Natural killer cell (primary cell): ENCODE measurements at regions not wholly inside any gene's neighbourhood (a gene's known extent, or its start where the extent isn't known, plus 50 kb on each side); places are given as distances from the start of the nearest gene placed in this dataset.

Source experiments
- ATAC-seq, 3 donors: fragments of 150-1000 bp in 2 of 3; fragments of 200-7000 bp in 1 of 3; cut with Tn5 transposase; 1 replicate in 1 of 3; 2 replicates in 2 of 3; pipeline ENCODE4 v1.10.0; 2021; ENCODE audit warnings: mild to moderate bottlenecking in 2 of 3, moderate library complexity in 2 of 3
- DNase-seq, 2 donors: peaks; one replicate each; pipeline versions ENCODE4 v3.0.0 to v3.0.0-alpha.2; 2013 to 2021; ENCODE audit warnings: mixed read lengths in 1 of 2
- H3K27ac ChIP-seq: one replicate; pipeline ENCODE4 v1.5.1; 2013; ENCODE audit warnings: mild to moderate bottlenecking, low read length
- H3K27me3 ChIP-seq: one replicate; pipeline ENCODE4 v1.6.1; 2013; ENCODE audit warnings: low read length; ENCODE audit not compliant: control insufficient read depth, insufficient read depth
- H3K36me3 ChIP-seq: one replicate; pipeline ENCODE4 v1.6.1; 2013; ENCODE audit warnings: low read length; ENCODE audit not compliant: control insufficient read depth, insufficient read depth
- H3K4me1 ChIP-seq: one replicate; pipeline ENCODE4 v1.6.1; 2013; ENCODE audit warnings: low read length; ENCODE audit not compliant: control insufficient read depth, insufficient read depth
- H3K4me3 ChIP-seq: one replicate; pipeline ENCODE4 v1.5.1; 2013; ENCODE audit warnings: low read length
- H3K9me3 ChIP-seq: one replicate; pipeline ENCODE4 v1.6.1; 2013; ENCODE audit warnings: low read length; ENCODE audit not compliant: control insufficient read depth, insufficient read depth
- H3K27ac Mint-ChIP-seq, 2 donors: one replicate each; pipeline ENCODE4 v1.8.0; 2022; ENCODE audit warnings: mild to moderate bottlenecking in 2 of 2, mixed read lengths in 2 of 2, moderate library complexity in 1 of 2
- H3K27me3 Mint-ChIP-seq, 2 donors: one replicate each; pipeline ENCODE4 v1.8.0; 2022; ENCODE audit warnings: low read depth in 2 of 2, mixed read lengths in 2 of 2
- H3K36me3 Mint-ChIP-seq: one replicate; pipeline ENCODE4 v1.8.0; 2022; ENCODE audit warnings: mixed read lengths
- H3K4me1 Mint-ChIP-seq, 2 donors: one replicate each; pipeline ENCODE4 v1.8.0; 2022; ENCODE audit warnings: mixed read lengths in 2 of 2
- H3K4me3 Mint-ChIP-seq: one replicate; pipeline ENCODE4 v1.8.0; 2022; ENCODE audit warnings: mild to moderate bottlenecking, moderate library complexity, mixed read lengths
- H3K9me3 Mint-ChIP-seq, 2 donors: one replicate each; pipeline ENCODE4 v1.8.0; 2022; ENCODE audit warnings: mixed read lengths in 2 of 2
- CTCF ChIP-seq: fragments of 200-600 bp; IDR thresholded peaks from one replicate; pipeline ENCODE4 v1.8.0; 2022; ENCODE audit warnings: antibody characterized with exemption
- WGBS: methylation state at CpG from one replicate; pipeline ENCODE4 v1.1.7; 2013; ENCODE audit warnings: missing lambda C conversion rate; ENCODE audit not compliant: insufficient coverage; 5-methylcytosine and 5-hydroxymethylcytosine counted together
- intact Hi-C: fragments of 100-400 bp; cut with micrococcal nuclease; formaldehyde crosslinking; loops from one replicate; pipeline ENCODE4 v1.14.2; 2022

GRCh38 chr2:3911882-3912455 lies 208.6 kb downstream of the DCDC2C start:
- no peaks in the 10 kb centered on the region for H3K4me1 ChIP-seq
- intact Hi-C loops, result no loop called here
- no peaks in the 10 kb centered on the region for H3K27me3 Mint-ChIP-seq
- H3K27ac ChIP-seq, result no peak overlapping the region
- no peak for DNase-seq
- peaks cover 0 to 8% of the 10 kb centered on the region in 2 donors for H3K9me3 Mint-ChIP-seq
- TF ChIP-seq CTCF, result no peak
- ATAC-seq, result no peak
- H3K4me1 Mint-ChIP-seq, result no peaks in the 10 kb centered on the region
- H3K4me3 Mint-ChIP-seq, result no peak overlapping the region
- H3K27me3 ChIP-seq, result no peaks in the 10 kb centered on the region
- no peaks in the 10 kb centered on the region for H3K36me3 ChIP-seq
- H3K9me3 ChIP-seq, result peaks cover 8% of the 10 kb centered on the region
- H3K36me3 Mint-ChIP-seq, result no peaks in the 10 kb centered on the region
- 80% methylated on average over 12 of the region's 13 CpGs for WGBS
- H3K27ac Mint-ChIP-seq, result no peak overlapping the region
- no peak overlapping the region for H3K4me3 ChIP-seq

GRCh38 chr2:3913166-3913565 lies 209.8 kb downstream of the DCDC2C start:
- no peaks in the 10 kb centered on the region for H3K4me1 ChIP-seq
- 56% methylated on average over 12 of the region's 12 CpGs for WGBS
- Mint-ChIP-seq H3K27me3 (no peaks in the 10 kb centered on the region), H3K27ac (no peak overlapping the region), H3K36me3 (no peaks in the 10 kb centered on the region), H3K9me3 (peaks cover 0 to 6% of the 10 kb centered on the region in 2 donors), H3K4me1 (no peaks in the 10 kb centered on the region), H3K4me3 (no peak overlapping the region)
- ATAC-seq (no peak), DNase-seq (no peak)
- H3K27ac ChIP-seq, result no peak overlapping the region
- no peaks in the 10 kb centered on the region for H3K27me3 ChIP-seq
- H3K4me3 ChIP-seq, result no peak overlapping the region
- intact Hi-C loops, result no loop called here
- no peak for TF ChIP-seq CTCF
- no peaks in the 10 kb centered on the region for H3K36me3 ChIP-seq
- peaks cover 7% of the 10 kb centered on the region for H3K9me3 ChIP-seq

GRCh38 chr2:3914241-3914640 lies 210.9 kb downstream of the DCDC2C start:
- H3K4me3 ChIP-seq, result no peak overlapping the region
- H3K27me3 ChIP-seq, result no peaks in the 10 kb centered on the region
- peaks cover 2% of the 10 kb centered on the region for H3K9me3 ChIP-seq
- Mint-ChIP-seq H3K9me3 (peaks cover under 1% of the 10 kb centered on the region in 2 donors), H3K27me3 (no peaks in the 10 kb centered on the region), H3K36me3 (no peaks in the 10 kb centered on the region), H3K4me1 (no peaks in the 10 kb centered on the region), H3K27ac (no peak overlapping the region), H3K4me3 (no peak overlapping the region)
- no peak for DNase-seq
- ATAC-seq, result no peak
- no peak overlapping the region for H3K27ac ChIP-seq
- 56% methylated on average over 3 of the region's 3 CpGs for WGBS
- intact Hi-C loops, result no loop called here
- no peak for TF ChIP-seq CTCF
- no peaks in the 10 kb centered on the region for H3K4me1 ChIP-seq
- H3K36me3 ChIP-seq, result no peaks in the 10 kb centered on the region

GRCh38 chr2:3927031-3927430 lies 223.7 kb downstream of the DCDC2C start:
- Histone ChIP-seq H3K4me1 (no peaks in the 10 kb centered on the region), H3K9me3 (no peaks in the 10 kb centered on the region), H3K4me3 (no peak overlapping the region), H3K27me3 (no peaks in the 10 kb centered on the region), H3K36me3 (no peaks in the 10 kb centered on the region), H3K27ac (no peak overlapping the region)
- 65% methylated on average over 5 of the region's 5 CpGs for WGBS
- Mint-ChIP-seq H3K27me3 (peaks cover 0 to 3% of the 10 kb centered on the region in 2 donors), H3K4me1 (no peaks in the 10 kb centered on the region), H3K4me3 (no peak overlapping the region), H3K9me3 (no peaks in the 10 kb centered on the region), H3K27ac (no peak overlapping the region), H3K36me3 (no peaks in the 10 kb centered on the region)
- intact Hi-C loops, result no loop called here
- DNase-seq (no peak), ATAC-seq (no peak)
- no peak for TF ChIP-seq CTCF
